WTC11 (cell line): ENCODE measurements at regions not wholly inside any gene's neighbourhood (a gene's known extent, or its start where the extent isn't known, plus 50 kb on each side); places are given as distances from the start of the nearest gene placed in this dataset.

Experiments used
- ATF2 ChIP-seq: sonication (generic); formaldehyde crosslinking; IDR thresholded peaks from 2 replicates; pipeline ENCODE4 v1.8.1; 2022; ENCODE audit warnings: low read depth, missing genetic modification reagents, borderline replicate concordance
- ATF6 ChIP-seq: sonication (generic); formaldehyde crosslinking; IDR thresholded peaks from 2 replicates; pipeline ENCODE4 v1.8.1; 2023; ENCODE audit warnings: mild to moderate bottlenecking, missing genetic modification reagents
- CTCF ChIP-seq: fragments of 200-600 bp; IDR thresholded peaks from 2 replicates; pipeline ENCODE4 v1.8.0; 2022; ENCODE audit warnings: antibody characterized with exemption
- ESRRA ChIP-seq: sonication (generic); formaldehyde crosslinking; IDR thresholded peaks from 2 replicates; pipeline ENCODE4 v1.8.1; 2022; ENCODE audit warnings: mild to moderate bottlenecking, missing genetic modification reagents, borderline replicate concordance
- ETV6 ChIP-seq: sonication (generic); formaldehyde crosslinking; IDR thresholded peaks from 2 replicates; pipeline ENCODE4 v1.8.1; 2022; ENCODE audit warnings: mild to moderate bottlenecking, missing genetic modification reagents
- FOXP4 ChIP-seq: sonication (generic); formaldehyde crosslinking; IDR thresholded peaks from 2 replicates; pipeline ENCODE4 v1.8.0; 2022; ENCODE audit warnings: mild to moderate bottlenecking, missing genetic modification reagents
- MAX ChIP-seq: sonication (generic); formaldehyde crosslinking; IDR thresholded peaks from 2 replicates; pipeline ENCODE4 v1.8.0; 2022; ENCODE audit warnings: mild to moderate bottlenecking, missing genetic modification reagents
- RELA ChIP-seq: sonication (generic); formaldehyde crosslinking; IDR thresholded peaks from 2 replicates; pipeline ENCODE4 v1.8.1; 2022; ENCODE audit warnings: missing genetic modification reagents, mild to moderate bottlenecking, borderline replicate concordance
- ZNF219 ChIP-seq: sonication (generic); formaldehyde crosslinking; IDR thresholded peaks from 2 replicates; pipeline ENCODE4 v1.8.0; 2023; ENCODE audit warnings: missing genetic modification reagents, mild to moderate bottlenecking, borderline replicate concordance

- TF ChIP-seq CTCF, result no peak
- TF ChIP-seq ETV6, result no peak
- no peak for TF ChIP-seq MAX (CRISPR knock-in tag)
- no peak for TF ChIP-seq ATF2 (CRISPR knock-in tag)
- no peak for TF ChIP-seq ATF6 (CRISPR knock-in tag)
- no peak for TF ChIP-seq ESRRA (CRISPR knock-in tag)
- TF ChIP-seq FOXP4 (CRISPR knock-in tag), result no peak
- TF ChIP-seq ZNF219 (CRISPR knock-in tag), result no peak
- no peak for TF ChIP-seq RELA (CRISPR knock-in tag)
Measured at GRCh38 chr16:51657848-51658247, 506.8 kb upstream of the SALL1 start.
